HG03354 (cell line): ENCODE measurements at regions not wholly inside any gene's neighbourhood (a gene's known extent, or its start where the extent isn't known, plus 50 kb on each side); places are given as distances from the start of the nearest gene placed in this dataset.

Source experiments
- ATAC-seq: cut with Tn5 transposase; IDR thresholded peaks from one replicate; pipeline ENCODE4 v1.9.1; 2021; ENCODE audit warnings: mild to moderate bottlenecking; ENCODE audit not compliant: unreplicated experiment, poor library complexity, severe bottlenecking

GRCh38 chr5:39891376-39891775 lies 466.6 kb upstream of the DAB2 start:
- no peak for ATAC-seq

- no peak for ATAC-seq
Measured at GRCh38 chr5:39880985-39881384, 456.2 kb upstream of the DAB2 start.

GRCh38 chr5:39877479-39877878 lies 452.7 kb upstream of the DAB2 start:
- ATAC-seq, result no peak

- ATAC-seq, result no peak
Measured at GRCh38 chr5:39876146-39876545, 451.4 kb upstream of the DAB2 start.

GRCh38 chr5:39870137-39870536 lies 445.4 kb upstream of the DAB2 start:
- ATAC-seq, result no peak

- ATAC-seq, result no peak
Measured at GRCh38 chr5:39869396-39869795, 444.6 kb upstream of the DAB2 start.

- no peak for ATAC-seq
Measured at GRCh38 chr5:39867923-39868322, 443.1 kb upstream of the DAB2 start.

- no peak for ATAC-seq
Measured at GRCh38 chr5:39863926-39864552, 439.3 kb upstream of the DAB2 start.

- no peak for ATAC-seq
Measured at GRCh38 chr5:39857041-39857440, 432.3 kb upstream of the DAB2 start.

- ATAC-seq, result peak; percentile 80
Measured at GRCh38 chr5:39854771-39855410, 430.1 kb upstream of the DAB2 start.

- ATAC-seq, result no peak
Measured at GRCh38 chr5:39850291-39850690, 425.5 kb upstream of the DAB2 start.

GRCh38 chr5:39846144-39846543 lies 421.4 kb upstream of the DAB2 start:
- peak; percentile 77 for ATAC-seq

- no peak for ATAC-seq
Measured at GRCh38 chr5:39843767-39844166, 419.0 kb upstream of the DAB2 start.

GRCh38 chr5:39835371-39835770 lies 410.6 kb upstream of the DAB2 start:
- ATAC-seq, result no peak

GRCh38 chr5:39829441-39829840 lies 404.7 kb upstream of the DAB2 start:
- ATAC-seq, result no peak

GRCh38 chr5:39826051-39826450 lies 401.3 kb upstream of the DAB2 start:
- no peak for ATAC-seq

- ATAC-seq, result no peak
Measured at GRCh38 chr5:39825301-39825700, 400.5 kb upstream of the DAB2 start.

- no peak for ATAC-seq
Measured at GRCh38 chr5:39822020-39822419, 397.2 kb upstream of the DAB2 start.

- ATAC-seq, result no peak
Measured at GRCh38 chr5:39816866-39817265, 392.1 kb upstream of the DAB2 start.

GRCh38 chr5:39816156-39816845 lies 391.5 kb upstream of the DAB2 start:
- ATAC-seq, result no peak

- ATAC-seq, result no peak
Measured at GRCh38 chr5:39815711-39816110, 390.9 kb upstream of the DAB2 start.
